Activated CD4-positive, alpha-beta T cell treated with anti-CD3 and anti-CD28 coated beads, Interleukin-2, Interleukin-6, amounts not matched to agents 100 ng/mL and 50 ng/mL, durations not matched to agents 16 hours and 8 hours (primary cell): ENCODE measurements at regions not wholly inside any gene's neighbourhood (a gene's known extent, or its start where the extent isn't known, plus 50 kb on each side); places are given as distances from the start of the nearest gene placed in this dataset.
"Not testable (repeated sequence)": the region's sequence is repeated elsewhere in the genome, so short reads cannot be mapped to it uniquely, and the experiment has no call there.

ENCODE experiments used
- DNase-seq: peaks from one replicate; pipeline ENCODE4 v3.0.0-alpha.2; 2020

DNA sequence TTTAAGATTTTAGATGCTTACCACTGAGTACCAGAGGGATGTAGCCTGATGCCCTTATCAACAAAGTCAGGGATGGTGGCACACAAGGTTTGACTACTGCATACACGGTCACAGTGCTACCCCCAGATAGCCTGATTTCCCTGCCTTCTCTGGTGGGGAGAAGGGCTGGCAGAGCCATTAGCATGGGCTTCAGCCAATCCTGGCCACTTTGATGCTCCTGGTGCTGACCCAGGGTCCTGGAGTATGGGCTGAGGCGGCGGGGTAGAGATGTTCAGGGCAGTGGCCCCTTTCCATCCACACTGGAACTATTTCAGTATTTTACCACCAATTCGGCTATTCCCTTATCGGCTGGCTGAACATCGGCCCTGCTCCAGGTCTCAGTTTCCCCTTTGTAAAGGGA is 83.2 kb downstream of the POTEB3 start:
- DNase-seq, result not testable (repeated sequence)

DNA sequence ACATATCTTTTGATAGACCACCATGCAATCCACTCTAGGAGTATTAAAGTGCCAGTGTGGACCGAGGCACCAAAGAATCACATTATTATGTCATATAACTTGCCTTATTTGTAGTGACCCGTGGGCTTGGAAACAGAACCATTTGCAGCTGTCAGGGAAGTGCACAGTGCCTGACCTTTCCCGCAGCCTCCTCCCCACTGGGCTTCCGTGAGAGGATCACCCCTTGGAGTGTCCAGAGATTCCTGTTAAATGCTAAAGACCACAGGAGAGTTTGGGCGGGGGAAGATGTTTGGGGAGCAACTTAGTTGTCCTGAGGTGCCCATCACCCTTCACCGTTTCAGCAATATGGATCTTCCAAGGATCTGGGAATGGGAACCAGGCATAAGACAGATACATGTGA is 84.4 kb downstream of the POTEB3 start:
- DNase-seq, result not testable (repeated sequence)

DNA sequence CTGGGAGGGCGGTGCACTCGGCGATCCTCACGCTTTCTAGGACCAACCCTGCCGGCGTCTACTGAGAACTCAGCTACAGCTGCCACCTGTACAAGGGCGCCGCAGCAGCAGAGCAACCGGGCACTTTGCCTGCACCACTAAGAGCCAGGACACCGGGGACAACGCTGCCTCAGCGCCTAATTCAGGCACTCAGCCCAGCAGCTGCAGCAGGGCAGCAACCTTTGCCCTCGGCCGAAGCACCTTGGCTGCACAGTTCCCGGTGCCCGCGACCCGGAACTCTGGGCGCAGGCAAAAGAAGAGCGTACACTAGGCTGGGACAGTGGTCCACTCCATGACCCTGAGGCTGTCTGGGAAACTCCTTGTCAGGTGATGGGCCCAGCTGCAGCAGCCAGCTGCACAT is 85.7 kb downstream of the POTEB3 start:
- DNase-seq, result not testable (repeated sequence)

- not testable (repeated sequence) for DNase-seq
These were observed 87.5 kb downstream of the POTEB3 start for GRCh38 chr15:21352670-21353318.

- DNase-seq, result not testable (repeated sequence)
These were observed 95.3 kb downstream of the POTEB3 start for GRCh38 chr15:21344960-21345359.

DNA sequence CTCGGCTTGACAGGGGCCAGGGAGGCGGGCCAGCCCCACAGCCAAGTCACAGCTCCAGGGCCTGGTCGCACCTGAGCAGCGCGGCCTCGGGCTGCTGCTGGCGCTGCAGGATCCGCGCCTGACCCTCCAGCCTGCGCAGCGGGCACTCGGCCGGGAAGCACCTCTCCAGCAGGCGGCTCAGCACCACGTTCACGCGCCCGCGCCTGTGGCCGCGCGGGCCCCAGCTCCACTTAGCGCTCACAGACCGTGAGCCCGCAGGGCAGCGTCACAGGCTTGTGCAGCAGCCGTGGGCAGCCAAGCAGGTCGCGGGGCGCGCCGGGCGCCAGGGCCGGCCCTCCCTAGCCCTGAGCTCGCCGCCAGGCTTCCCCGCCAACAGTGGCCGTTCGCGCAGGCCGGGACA is 95.8 kb downstream of the POTEB3 start:
- DNase-seq, result not testable (repeated sequence)

DNA sequence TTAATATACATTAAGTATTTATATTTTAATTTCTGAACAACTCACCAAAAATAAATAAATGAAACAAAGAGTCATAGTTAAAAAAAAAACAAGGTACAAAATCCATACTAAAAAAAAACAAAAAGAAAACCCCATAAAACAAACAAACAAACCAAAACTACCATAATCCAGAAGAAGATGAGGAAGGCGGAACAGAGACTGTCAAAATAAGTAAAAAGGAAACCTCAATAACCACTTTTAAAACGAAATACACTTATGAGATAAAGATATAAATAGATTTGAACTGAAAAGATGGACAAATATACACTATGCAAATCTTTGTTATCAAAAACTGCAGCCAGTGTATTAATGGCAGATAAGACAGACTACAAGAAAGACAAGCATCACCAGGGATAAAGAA is 103.3 kb downstream of the POTEB3 start:
- DNase-seq, result not testable (repeated sequence)

DNA sequence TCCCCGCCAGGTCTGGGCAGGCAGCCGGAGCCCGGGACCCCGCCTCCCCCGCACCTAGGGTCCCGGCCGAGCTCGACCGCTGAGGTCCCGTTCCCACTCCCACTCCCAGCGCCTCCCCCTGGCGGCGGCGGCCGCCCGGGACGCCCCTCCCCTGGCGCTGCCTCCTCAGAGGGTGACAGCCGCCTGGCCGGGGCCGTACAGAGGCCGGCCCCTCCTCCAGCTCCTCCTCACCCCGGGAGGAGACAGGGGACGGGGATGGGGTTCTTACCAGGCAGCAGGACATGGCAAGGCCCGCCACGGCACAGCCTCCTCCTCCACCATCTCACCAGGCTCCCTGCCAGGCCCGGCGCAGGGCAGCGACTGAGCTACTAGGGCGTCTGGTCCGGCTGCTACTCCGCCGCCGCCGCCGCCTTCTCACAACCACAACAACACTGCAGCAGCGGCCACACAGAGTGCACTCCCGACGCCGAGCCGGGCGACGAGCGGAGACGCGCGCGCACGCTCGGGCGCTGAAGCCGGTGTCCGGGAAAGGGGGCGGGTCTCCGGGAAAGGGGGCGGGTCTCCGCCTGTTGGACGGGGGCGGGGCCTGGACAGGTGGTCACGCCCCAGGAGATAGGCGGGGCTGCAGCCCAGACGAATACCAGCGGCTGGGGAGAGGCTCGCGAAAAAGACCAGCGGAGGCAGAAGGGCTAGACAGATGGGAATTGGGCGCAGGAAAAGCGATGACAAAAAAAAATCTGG is 115.4 kb downstream of the POTEB3 start:
- DNase-seq, result peak; percentile 1

DNA sequence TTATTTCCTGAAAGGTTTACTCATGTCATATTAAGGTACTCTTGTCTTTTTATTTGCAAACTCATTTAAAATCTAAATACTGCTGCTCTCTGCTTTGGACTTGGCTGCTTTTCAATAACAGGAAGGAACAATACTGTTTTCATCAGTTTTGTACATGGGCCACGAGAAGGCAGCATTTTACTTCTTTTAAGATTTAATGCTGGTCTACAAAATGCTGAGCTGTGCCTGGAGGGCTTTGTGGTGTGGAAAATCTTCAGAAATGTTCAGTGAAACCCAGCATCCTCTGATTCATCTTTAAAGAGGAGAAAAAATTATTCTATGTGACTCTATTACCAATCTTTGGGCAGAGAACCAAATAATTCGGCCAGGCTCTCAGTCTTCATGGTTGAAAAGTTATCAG is 155.9 kb downstream of the POTEB3 start:
- not testable (repeated sequence) for DNase-seq

DNA sequence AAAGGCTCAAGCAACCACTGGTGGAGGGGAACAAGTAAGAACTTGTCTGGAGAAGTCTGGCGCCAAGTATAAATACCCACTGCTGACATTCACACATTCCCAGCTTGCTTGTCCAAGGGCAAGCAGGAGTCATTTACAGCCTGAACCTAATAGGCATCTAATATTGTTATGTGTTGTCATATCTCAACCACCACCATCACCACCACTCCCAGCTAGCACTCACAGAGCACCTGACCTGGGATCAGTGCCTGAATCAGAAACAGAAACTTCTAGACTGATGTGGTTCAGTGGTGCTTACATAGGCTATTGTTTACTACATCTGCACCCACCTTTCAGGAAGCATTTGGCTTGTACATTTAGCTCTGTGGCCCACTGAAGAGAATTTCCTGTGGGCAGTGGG is 157.1 kb downstream of the POTEB3 start:
- not testable (repeated sequence) for DNase-seq

- not testable (repeated sequence) for DNase-seq
These were observed 160.0 kb downstream of the POTEB3 start for GRCh38 chr15:21280272-21280671.

- not testable (repeated sequence) for DNase-seq
These were observed 167.9 kb downstream of the POTEB3 start for GRCh38 chr15:21272176-21272982.

DNA sequence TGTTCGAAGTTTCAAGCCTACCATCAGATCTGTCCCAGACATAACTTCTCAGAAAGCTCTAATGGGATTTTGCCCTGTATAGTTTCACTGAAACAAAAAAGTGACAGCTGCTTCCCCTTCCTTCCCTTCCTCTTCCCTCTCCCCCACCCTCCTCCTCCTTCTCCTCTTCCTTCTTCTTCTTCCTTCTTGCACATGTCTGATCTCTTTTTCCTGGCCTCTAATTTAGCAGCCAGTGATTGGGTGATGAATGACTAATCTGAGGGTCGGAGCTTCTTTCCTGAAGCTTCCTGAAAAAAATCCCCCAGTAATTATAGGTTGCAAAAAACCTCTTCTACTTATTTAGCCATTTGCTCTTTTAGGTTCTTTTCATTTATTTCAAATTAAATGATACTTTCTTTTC is 168.7 kb downstream of the POTEB3 start:
- DNase-seq, result no peak

GRCh38 chr15:21270474-21270873 is 169.8 kb downstream of the POTEB3 start:
- no peak for DNase-seq

- DNase-seq, result not testable (repeated sequence)
These were observed 170.6 kb downstream of the POTEB3 start for GRCh38 chr15:21269673-21270072.

GRCh38 chr15:21269121-21269520 is 171.2 kb downstream of the POTEB3 start:
- no peak for DNase-seq

GRCh38 chr15:21268436-21268940 is 171.8 kb downstream of the POTEB3 start:
- DNase-seq, result no peak

DNA sequence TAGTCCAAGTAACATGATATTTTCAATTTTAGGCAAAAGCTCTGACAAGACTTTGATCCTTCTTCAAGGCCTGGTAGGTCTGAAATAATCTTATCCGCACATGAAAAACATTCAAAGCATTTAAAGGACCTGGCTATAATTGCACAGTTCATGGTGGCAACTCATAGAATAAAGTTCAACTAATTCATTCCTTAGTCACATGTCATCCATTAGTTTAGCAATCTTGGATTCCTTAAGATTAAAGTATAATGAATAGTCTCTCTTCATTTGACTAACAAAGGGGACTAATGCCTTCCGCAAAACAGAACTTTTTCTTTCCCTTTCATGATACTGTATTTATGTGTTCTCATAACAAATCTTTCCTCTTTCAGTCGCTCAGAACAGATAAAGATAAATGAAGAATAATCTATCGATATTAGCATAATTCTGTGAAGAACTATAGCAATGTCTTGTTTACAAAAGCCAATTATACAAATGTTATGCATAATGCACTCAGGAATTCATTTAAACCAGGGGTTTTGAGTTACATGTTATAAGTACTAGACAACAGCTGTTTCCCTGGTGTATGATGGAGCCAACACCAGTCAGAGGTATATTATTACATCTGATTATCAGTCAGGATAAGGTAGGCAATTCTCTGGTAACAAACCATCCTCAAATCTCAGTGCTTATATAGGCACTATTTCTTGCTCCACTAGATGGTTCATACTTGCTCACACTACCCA is 172.5 kb downstream of the POTEB3 start:
- no peak for DNase-seq

DNA sequence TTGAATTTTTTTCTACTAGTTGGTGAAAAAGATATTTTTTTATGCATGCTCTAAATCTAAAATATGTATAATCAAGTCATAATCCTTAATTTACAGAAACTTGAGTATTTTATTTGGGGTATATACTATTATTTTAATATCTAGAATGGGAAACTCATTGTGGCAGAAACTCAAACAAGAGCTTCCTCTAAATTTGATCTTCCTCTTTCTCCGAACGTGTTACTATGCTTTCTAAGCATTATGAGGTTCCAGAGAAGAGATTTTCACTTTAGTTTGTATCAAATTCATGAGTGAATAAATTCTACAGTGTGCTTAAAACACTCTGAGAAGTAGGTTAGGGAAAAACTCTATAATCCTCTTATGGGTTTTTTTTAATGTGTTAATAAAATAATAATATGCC is 173.1 kb downstream of the POTEB3 start:
- no peak for DNase-seq

GRCh38 chr15:21265628-21266027 is 174.7 kb downstream of the POTEB3 start:
- not testable (repeated sequence) for DNase-seq

GRCh38 chr15:21262851-21263425 is 177.4 kb downstream of the POTEB3 start:
- no peak for DNase-seq
